OCI-LY3 (cell line): ENCODE measurements at regions not wholly inside any gene's neighbourhood (a gene's known extent, or its start where the extent isn't known, plus 50 kb on each side); places are given as distances from the start of the nearest gene placed in this dataset.

Source experiments
- CTCF ChIP-seq: fragments of 200-600, 300-600 bp; sonication (generic); IDR thresholded peaks from 2 replicates; pipeline ENCODE4 v1.5.1; 2014; ENCODE audit warnings: antibody characterized with exemption, low read length, low read depth
- EZH2phosphoT487 ChIP-seq: fragments of 200-600 bp; shearing (Covaris generic); IDR thresholded peaks from 2 replicates; pipeline ENCODE4 v1.6.1; 2018; ENCODE audit warnings: antibody characterized with exemption, mixed run types, low read depth

- TF ChIP-seq EZH2phosphoT487: no peak
- no peak for TF ChIP-seq CTCF
Observed at GRCh38 chr4:104756837-104757236, 262.1 kb upstream of the CXXC4 start.
